Panc1 (cell line): ENCODE measurements at regions not wholly inside any gene's neighbourhood (a gene's known extent, or its start where the extent isn't known, plus 50 kb on each side); places are given as distances from the start of the nearest gene placed in this dataset.

ENCODE experiments used
- ATAC-seq: fragments of 200-7000 bp; cut with Tn5 transposase; 2 replicates; pipeline ENCODE4 v1.9.1; 2020; ENCODE audit warnings: mild to moderate bottlenecking, moderate library complexity
- BruUV-seq: library from RNA; stranded (reverse); fragments of 400-500 nt; replicated peaks from 2 replicates; lab custom pipeline; 2021; lab: Mats Ljungman, UMichigan
- CTCF ChIA-PET: fragments of 300-600 bp; sonication (Branson Sonifier 250); formaldehyde crosslinking; loops from one replicate; lab custom pipeline; 2022; ENCODE audit warnings: antibody characterized with exemption; lab: Charles Lee
- POLR2A ChIA-PET: fragments of 300-600 bp; sonication (Branson Sonifier 250); formaldehyde crosslinking; loops from one replicate; lab custom pipeline; 2022; ENCODE audit warnings: antibody characterized with exemption; lab: Charles Lee
- DNase-seq: peaks from one replicate; pipeline ENCODE4 v3.0.0-alpha.2; 2010; ENCODE audit warnings: low read depth, low spot score
- H3K27ac ChIP-seq: 2 replicates; pipeline ENCODE4 v1.5.1; 2011; ENCODE audit warnings: mild to moderate bottlenecking, low read length, inconsistent platforms
- H3K27me3 ChIP-seq: fragments of 200-500 bp; sonication (Bioruptor generic); 2 replicates; pipeline ENCODE4 v1.6.0; 2014; ENCODE audit warnings: low read length, inconsistent platforms; ENCODE audit not compliant: control insufficient read depth, insufficient read depth
- H3K36me3 ChIP-seq: fragments of 200-500 bp; sonication (Bioruptor generic); 2 replicates; pipeline ENCODE4 v1.5.1; 2014; ENCODE audit warnings: inconsistent platforms, mild to moderate bottlenecking, low read length, moderate library complexity; ENCODE audit not compliant: control insufficient read depth, insufficient read depth
- H3K4me1 ChIP-seq: 2 replicates; pipeline ENCODE4 v1.5.1; 2011; ENCODE audit warnings: inconsistent platforms, mild to moderate bottlenecking, low read length, moderate library complexity; ENCODE audit not compliant: control insufficient read depth, insufficient read depth
- H3K4me3 ChIP-seq, 2 experiments: 2 replicates each; pipeline ENCODE4 v1.5.1; 2011 to 2012; ENCODE audit warnings: low read depth in 2 of 2, low read length in 2 of 2, mild to moderate bottlenecking in 2 of 2, inconsistent platforms in 1 of 2, moderate library complexity in 1 of 2
- H3K9me3 ChIP-seq: fragments of 200-500 bp; sonication (Bioruptor generic); 2 replicates; pipeline ENCODE4 v1.5.1; 2014; ENCODE audit warnings: low read depth, mild to moderate bottlenecking, inconsistent platforms, low read length, moderate library complexity; ENCODE audit not compliant: control insufficient read depth, insufficient read depth
- POLR2AphosphoS5 ChIP-seq: IDR thresholded peaks from 2 replicates; pipeline ENCODE4 v1.6.1; 2012; ENCODE audit warnings: mild to moderate bottlenecking, low read depth, low read length, moderate library complexity
- SIN3A ChIP-seq: IDR thresholded peaks from 2 replicates; pipeline ENCODE4 v1.6.1; 2012; ENCODE audit warnings: low read depth, mild to moderate bottlenecking, low read length, moderate library complexity, borderline replicate concordance; ENCODE audit not compliant: insufficient read depth
- TCF7L2 ChIP-seq: IDR thresholded peaks from 2 replicates; pipeline ENCODE4 v1.6.1; 2011; ENCODE audit warnings: mild to moderate bottlenecking, low read depth, low read length, inconsistent platforms
- in situ Hi-C: cut with HindIII; loops from 2 replicates; pipeline ENCODE4 v1.10.0; 2016; ENCODE audit warnings: low sequenced_read_pairs, low pct_unique_long_range_greater_than_20kb
- intact Hi-C: fragments of 100-400 bp; cut with micrococcal nuclease; formaldehyde crosslinking; loops from one replicate; pipeline ENCODE4 v1.10.0; 2022; ENCODE audit not compliant: unreplicated experiment
- TF ChIP-seq, protein P1 (sequence below): fragments of 450-650 bp; IDR thresholded peaks from 2 replicates; pipeline ENCODE4 v1.5.1; 2017; ENCODE audit warnings: mild to moderate bottlenecking
- TF ChIP-seq, protein P2 (sequence below), 2 experiments: IDR thresholded peaks; 2 replicates each; pipeline ENCODE4 v1.6.1; 2011 to 2012; ENCODE audit warnings: low read depth in 2 of 2, control low read depth in 1 of 2, low read length in 1 of 2, mild to moderate bottlenecking in 1 of 2, moderate library complexity in 1 of 2; ENCODE audit not compliant: insufficient read depth in 1 of 2

DNA sequence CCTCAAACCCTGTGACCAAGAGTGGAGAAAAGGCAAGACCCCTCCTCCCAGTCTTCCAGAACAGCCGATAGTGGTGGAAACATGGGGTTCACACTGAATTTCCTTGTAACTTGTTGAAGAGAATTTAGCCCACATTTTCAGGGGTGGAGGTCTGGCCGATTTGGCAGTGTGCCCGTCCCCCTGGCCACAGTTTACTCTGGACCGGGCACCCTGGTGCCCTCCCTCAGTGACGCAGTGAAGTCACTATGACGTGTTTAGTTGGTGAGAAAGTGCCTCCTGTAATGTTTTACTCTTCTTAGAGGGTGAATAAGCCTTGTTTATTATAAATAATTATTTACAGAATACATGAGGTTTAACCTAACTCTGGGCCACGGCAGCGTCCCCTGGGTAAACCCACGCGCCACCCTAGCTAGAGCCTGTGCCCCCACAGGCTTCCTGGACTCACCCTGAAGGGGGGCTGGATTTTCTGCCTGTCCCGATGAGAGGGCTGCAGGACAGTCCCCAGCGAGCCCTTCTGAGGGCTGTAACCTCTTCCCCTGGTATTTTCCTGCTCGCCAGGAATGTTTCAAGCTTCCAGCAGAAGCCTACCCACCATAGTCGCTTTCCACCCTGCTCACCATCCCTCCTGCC is 316.9 kb downstream of the SEC14L1 start:
- Histone ChIP-seq H3K4me3 (no peak overlapping the region), H3K36me3 (no peaks in the 10 kb centered on the region; the same call in 1 of the 2 replicates), H3K9me3 (no peaks in the 10 kb centered on the region), H3K27me3 (no peaks in the 10 kb centered on the region), H3K4me1 (peaks cover 69% of the 10 kb centered on the region), H3K27ac (no peak overlapping the region)
- no peak for DNase-seq
- ATAC-seq = no peak
- CTCF ChIA-PET = no interaction called here
- intact Hi-C loops = no loop called here
- no TSS peak for BruUV-seq
- POLR2A ChIA-PET = no interaction called here
- in situ Hi-C loops = no loop called here
- TF ChIP-seq POLR2AphosphoS5 = no peak
- no peak for TF ChIP-seq SIN3A
- no peak for TF ChIP-seq TCF7L2
- TF ChIP-seq, protein P1, sequence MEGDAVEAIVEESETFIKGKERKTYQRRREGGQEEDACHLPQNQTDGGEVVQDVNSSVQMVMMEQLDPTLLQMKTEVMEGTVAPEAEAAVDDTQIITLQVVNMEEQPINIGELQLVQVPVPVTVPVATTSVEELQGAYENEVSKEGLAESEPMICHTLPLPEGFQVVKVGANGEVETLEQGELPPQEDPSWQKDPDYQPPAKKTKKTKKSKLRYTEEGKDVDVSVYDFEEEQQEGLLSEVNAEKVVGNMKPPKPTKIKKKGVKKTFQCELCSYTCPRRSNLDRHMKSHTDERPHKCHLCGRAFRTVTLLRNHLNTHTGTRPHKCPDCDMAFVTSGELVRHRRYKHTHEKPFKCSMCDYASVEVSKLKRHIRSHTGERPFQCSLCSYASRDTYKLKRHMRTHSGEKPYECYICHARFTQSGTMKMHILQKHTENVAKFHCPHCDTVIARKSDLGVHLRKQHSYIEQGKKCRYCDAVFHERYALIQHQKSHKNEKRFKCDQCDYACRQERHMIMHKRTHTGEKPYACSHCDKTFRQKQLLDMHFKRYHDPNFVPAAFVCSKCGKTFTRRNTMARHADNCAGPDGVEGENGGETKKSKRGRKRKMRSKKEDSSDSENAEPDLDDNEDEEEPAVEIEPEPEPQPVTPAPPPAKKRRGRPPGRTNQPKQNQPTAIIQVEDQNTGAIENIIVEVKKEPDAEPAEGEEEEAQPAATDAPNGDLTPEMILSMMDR = no peak
- TF ChIP-seq, protein P2, sequence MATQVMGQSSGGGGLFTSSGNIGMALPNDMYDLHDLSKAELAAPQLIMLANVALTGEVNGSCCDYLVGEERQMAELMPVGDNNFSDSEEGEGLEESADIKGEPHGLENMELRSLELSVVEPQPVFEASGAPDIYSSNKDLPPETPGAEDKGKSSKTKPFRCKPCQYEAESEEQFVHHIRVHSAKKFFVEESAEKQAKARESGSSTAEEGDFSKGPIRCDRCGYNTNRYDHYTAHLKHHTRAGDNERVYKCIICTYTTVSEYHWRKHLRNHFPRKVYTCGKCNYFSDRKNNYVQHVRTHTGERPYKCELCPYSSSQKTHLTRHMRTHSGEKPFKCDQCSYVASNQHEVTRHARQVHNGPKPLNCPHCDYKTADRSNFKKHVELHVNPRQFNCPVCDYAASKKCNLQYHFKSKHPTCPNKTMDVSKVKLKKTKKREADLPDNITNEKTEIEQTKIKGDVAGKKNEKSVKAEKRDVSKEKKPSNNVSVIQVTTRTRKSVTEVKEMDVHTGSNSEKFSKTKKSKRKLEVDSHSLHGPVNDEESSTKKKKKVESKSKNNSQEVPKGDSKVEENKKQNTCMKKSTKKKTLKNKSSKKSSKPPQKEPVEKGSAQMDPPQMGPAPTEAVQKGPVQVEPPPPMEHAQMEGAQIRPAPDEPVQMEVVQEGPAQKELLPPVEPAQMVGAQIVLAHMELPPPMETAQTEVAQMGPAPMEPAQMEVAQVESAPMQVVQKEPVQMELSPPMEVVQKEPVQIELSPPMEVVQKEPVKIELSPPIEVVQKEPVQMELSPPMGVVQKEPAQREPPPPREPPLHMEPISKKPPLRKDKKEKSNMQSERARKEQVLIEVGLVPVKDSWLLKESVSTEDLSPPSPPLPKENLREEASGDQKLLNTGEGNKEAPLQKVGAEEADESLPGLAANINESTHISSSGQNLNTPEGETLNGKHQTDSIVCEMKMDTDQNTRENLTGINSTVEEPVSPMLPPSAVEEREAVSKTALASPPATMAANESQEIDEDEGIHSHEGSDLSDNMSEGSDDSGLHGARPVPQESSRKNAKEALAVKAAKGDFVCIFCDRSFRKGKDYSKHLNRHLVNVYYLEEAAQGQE (IDR thresholded peaks at IDR 0.05; ENCODE audit: insufficient read depth in 1 of 2, low read depth in 2 of 2, low read length in 1 of 2) = no peak

DNA sequence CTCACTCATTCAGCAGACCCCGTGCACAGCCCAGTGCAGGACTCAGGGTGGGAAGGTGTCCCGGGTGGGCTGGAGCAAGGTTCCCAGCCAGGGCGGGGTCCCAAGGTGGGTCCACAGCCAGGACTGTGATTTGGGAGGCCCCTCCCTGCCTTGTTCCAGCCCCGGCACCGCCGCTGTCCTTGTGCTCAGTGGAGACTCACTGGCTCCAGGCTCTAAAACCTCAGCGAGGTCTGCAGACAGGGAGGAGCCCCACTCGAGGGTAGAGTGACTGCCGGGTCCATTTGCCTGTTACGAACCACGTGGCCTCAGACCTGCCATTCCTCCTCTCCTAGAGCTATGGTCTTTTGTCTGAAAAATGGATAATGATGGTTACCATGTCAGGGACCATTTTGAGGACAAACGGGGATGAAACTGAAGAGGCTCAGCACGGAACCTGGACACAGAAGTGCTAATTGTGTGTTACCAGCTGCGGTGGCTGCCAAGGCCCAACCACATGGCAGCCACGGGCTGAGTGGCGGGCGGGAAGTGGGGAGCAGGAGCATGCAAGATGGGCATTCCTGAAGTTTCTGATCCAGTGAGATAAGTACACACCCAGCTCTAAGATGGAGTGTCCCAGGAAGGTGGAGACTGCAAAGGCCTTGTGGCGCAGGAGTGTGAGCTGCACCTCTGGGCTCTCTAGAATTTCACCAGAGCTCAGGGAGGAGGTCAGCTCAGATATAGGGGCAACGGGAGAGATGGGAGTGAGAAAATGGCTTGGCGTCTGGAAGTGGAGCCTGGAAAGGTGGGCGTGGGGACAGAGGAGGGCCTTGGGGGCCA is 317.6 kb downstream of the SEC14L1 start:
- no peak overlapping the region for H3K4me3 ChIP-seq
- H3K36me3 ChIP-seq = no peaks in the 10 kb centered on the region; the same call in 1 of the 2 replicates
- H3K27me3 ChIP-seq = no peaks in the 10 kb centered on the region
- DNase-seq (no peak), ATAC-seq (no peak)
- H3K27ac ChIP-seq = no peak overlapping the region; the same call in none of the 2 replicates
- TF ChIP-seq TCF7L2 = no peak
- TF ChIP-seq, protein P2 (IDR thresholded peaks at IDR 0.05; ENCODE audit: insufficient read depth in 1 of 2, low read depth in 2 of 2, low read length in 1 of 2) = no peak
- peaks cover 63% of the 10 kb centered on the region for H3K4me1 ChIP-seq
- in situ Hi-C loops (no loop called here), intact Hi-C loops (no loop called here)
- POLR2A ChIA-PET = no interaction called here
- no peaks in the 10 kb centered on the region for H3K9me3 ChIP-seq
- CTCF ChIA-PET = no interaction called here
- no TSS peak for BruUV-seq
